GM23248 (cell line): ENCODE measurements at regions not wholly inside any gene's neighbourhood (a gene's known extent, or its start where the extent isn't known, plus 50 kb on each side); places are given as distances from the start of the nearest gene placed in this dataset.

Source experiments
- DNase-seq: peaks from one replicate; pipeline ENCODE4 v3.0.0-alpha.2; 2015
- H2AFZ ChIP-seq: fragments of 200-600 bp; sonication (generic); 2 replicates; pipeline ENCODE4 v1.6.1; 2016; ENCODE audit warnings: antibody characterized with exemption
- H3F3A ChIP-seq: fragments of 200-600 bp; sonication (generic); 2 replicates; pipeline ENCODE4 v1.6.1; 2016; ENCODE audit warnings: mild to moderate bottlenecking, antibody characterized with exemption, mixed run types; ENCODE audit not compliant: insufficient read depth
- H3K27ac ChIP-seq: fragments of 200-600 bp; sonication (generic); 2 replicates; pipeline ENCODE4 v1.5.1; 2016; ENCODE audit warnings: mild to moderate bottlenecking
- H3K27me3 ChIP-seq: fragments of 200-600 bp; sonication (generic); replicated peaks from 2 replicates; pipeline ENCODE4 v1.6.1; 2016; ENCODE audit warnings: mild to moderate bottlenecking; ENCODE audit not compliant: insufficient read depth
- H3K36me3 ChIP-seq: fragments of 200-600 bp; sonication (generic); 2 replicates; pipeline ENCODE4 v1.6.1; 2016; ENCODE audit warnings: low read depth, mild to moderate bottlenecking
- H3K4me1 ChIP-seq: fragments of 200-600 bp; sonication (generic); 2 replicates; pipeline ENCODE4 v1.6.1; 2016; ENCODE audit warnings: mild to moderate bottlenecking; ENCODE audit not compliant: insufficient read depth
- H3K4me2 ChIP-seq: fragments of 200-600 bp; sonication (generic); one replicate; pipeline ENCODE4 v1.6.1; 2016; ENCODE audit warnings: mild to moderate bottlenecking; ENCODE audit not compliant: unreplicated experiment
- H3K4me3 ChIP-seq: fragments of 200-600 bp; sonication (generic); 2 replicates; pipeline ENCODE4 v1.5.1; 2016; ENCODE audit warnings: mild to moderate bottlenecking
- H3K79me2 ChIP-seq: fragments of 200-600 bp; sonication (generic); 2 replicates; pipeline ENCODE4 v1.6.1; 2016; ENCODE audit warnings: mild to moderate bottlenecking; ENCODE audit not compliant: insufficient read depth
- H3K9ac ChIP-seq: fragments of 200-600 bp; sonication (generic); 2 replicates; pipeline ENCODE4 v1.6.1; 2016; ENCODE audit warnings: mild to moderate bottlenecking
- H3K9me2 ChIP-seq: fragments of 200-600 bp; sonication (generic); 2 replicates; pipeline ENCODE4 v1.6.1; 2016; ENCODE audit warnings: mixed run types, mild to moderate bottlenecking, moderate library complexity; ENCODE audit not compliant: insufficient read depth
- H3K9me3 ChIP-seq: fragments of 200-600 bp; sonication (generic); one replicate; pipeline ENCODE4 v1.6.1; 2017; ENCODE audit warnings: low read depth
- H4K20me1 ChIP-seq: fragments of 200-600 bp; sonication (generic); 2 replicates; pipeline ENCODE4 v1.6.0; 2016; ENCODE audit not compliant: insufficient read depth
- EZH2 ChIP-seq: fragments of 200-600 bp; sonication (generic); IDR thresholded peaks from 2 replicates; pipeline ENCODE4 v1.6.1; 2018; ENCODE audit warnings: antibody characterized with exemption, mild to moderate bottlenecking; ENCODE audit not compliant: insufficient read depth, poor library complexity, severe bottlenecking
- EZH2phosphoT487 ChIP-seq: fragments of 200-600 bp; sonication (generic); IDR thresholded peaks from 2 replicates; pipeline ENCODE4 v1.6.1; 2018; ENCODE audit warnings: antibody characterized with exemption, moderate library complexity, mild to moderate bottlenecking, low read depth; ENCODE audit not compliant: insufficient read depth
- WGBS, 2 experiments: methylation state at CpG; one replicate each; pipeline ENCODE4 v1.1.6; 2015 to 2017; ENCODE audit warnings: low lambda C conversion rate in 2 of 2, low coverage in 1 of 2; ENCODE audit errors: missing lambda C conversion rate in 2 of 2; 5-methylcytosine and 5-hydroxymethylcytosine counted together
- in situ Hi-C: fragments of 300-500 bp; cut with MboI; formaldehyde crosslinking; loops from 2 replicates; pipeline ENCODE4 v1.15.0; 2020

DNA sequence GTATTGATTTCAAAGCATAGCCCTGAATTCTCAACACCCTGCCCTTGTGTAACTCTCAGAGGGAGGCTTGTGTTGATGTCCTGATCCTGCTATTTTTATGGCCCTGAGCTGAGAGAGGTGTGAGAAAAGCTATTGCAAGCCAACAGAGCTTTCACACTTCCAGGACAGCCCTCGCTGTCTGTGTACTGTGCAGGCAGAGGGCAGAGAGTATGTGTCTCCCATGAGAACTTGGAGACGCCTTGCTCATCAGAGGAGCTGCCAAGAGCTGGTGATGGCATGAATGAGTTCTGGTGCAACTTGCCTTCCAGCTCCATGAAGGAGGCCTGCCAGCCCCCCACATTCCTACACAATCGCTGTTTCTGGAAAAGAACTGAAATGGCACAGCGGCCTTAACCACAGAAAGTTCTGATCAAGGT, 144.1 kb upstream of the AJAP1 start:
- Histone ChIP-seq H3K9ac (no peak overlapping the region), H3K79me2 (no peaks in the 10 kb centered on the region), H3K27me3 (no peaks in the 10 kb centered on the region), H3K4me3 (no peak overlapping the region), H3K27ac (no peak overlapping the region), H3K36me3 (no peaks in the 10 kb centered on the region), H3K4me1 (no peaks in the 10 kb centered on the region), H3K4me2 (no peak overlapping the region), H3F3A (no peaks in the 10 kb centered on the region), H3K9me2 (no peaks in the 10 kb centered on the region), H3K9me3 (no peaks in the 10 kb centered on the region), H4K20me1 (no peaks in the 10 kb centered on the region), H2AFZ (no peak overlapping the region)
- WGBS, 2 experiments = 2 to 4% methylated on average over 4 of the region's 4 CpGs
- no peak for DNase-seq
- TF ChIP-seq EZH2phosphoT487 (no peak), EZH2 (no peak)
- in situ Hi-C loops = no loop called here

DNA sequence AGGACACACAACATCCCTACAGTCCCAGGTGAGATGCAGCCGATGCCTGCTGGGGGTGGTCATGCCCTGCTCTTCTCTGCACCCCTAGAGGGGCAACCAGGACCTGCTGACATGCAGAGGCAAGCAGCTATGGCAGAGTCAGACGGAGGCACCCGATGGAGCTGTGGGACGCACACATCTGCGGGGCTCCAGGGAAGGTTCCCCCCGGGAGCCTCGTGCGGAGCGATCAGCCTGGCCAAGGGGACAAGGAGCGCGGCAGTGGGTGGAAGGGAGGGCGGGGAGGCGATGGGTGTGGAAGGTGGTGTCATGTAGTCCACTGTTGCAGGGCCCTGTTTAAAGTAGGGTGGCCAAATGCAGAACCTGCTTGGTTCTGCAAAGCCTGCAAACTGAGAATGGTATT, 143.0 kb upstream of the AJAP1 start:
- Histone ChIP-seq H3K36me3 (no peaks in the 10 kb centered on the region), H3K9ac (no peak overlapping the region), H4K20me1 (no peaks in the 10 kb centered on the region), H2AFZ (no peak overlapping the region), H3K4me1 (no peaks in the 10 kb centered on the region), H3K9me2 (no peaks in the 10 kb centered on the region), H3K4me3 (no peak overlapping the region), H3K9me3 (no peaks in the 10 kb centered on the region), H3K27me3 (no peaks in the 10 kb centered on the region), H3F3A (no peaks in the 10 kb centered on the region), H3K79me2 (no peaks in the 10 kb centered on the region), H3K27ac (no peak overlapping the region), H3K4me2 (no peak overlapping the region)
- no peak for TF ChIP-seq EZH2phosphoT487
- no peak for TF ChIP-seq EZH2
- in situ Hi-C loops = no loop called here
- no peak for DNase-seq
- WGBS, 2 experiments = 64 to 68% methylated on average over 12 to 13 of the region's 13 CpGs

GRCh38 chr1:4512636-4513035, 141.8 kb upstream of the AJAP1 start:
- no peaks in the 10 kb centered on the region for H3K36me3 ChIP-seq
- H3K9me2 ChIP-seq = no peaks in the 10 kb centered on the region
- no peaks in the 10 kb centered on the region for H3K27me3 ChIP-seq
- no peak overlapping the region for H3K27ac ChIP-seq
- no peaks in the 10 kb centered on the region for H4K20me1 ChIP-seq
- no peaks in the 10 kb centered on the region for H3K9me3 ChIP-seq
- H3K4me3 ChIP-seq = no peak overlapping the region
- no peak overlapping the region for H2AFZ ChIP-seq
- H3K4me1 ChIP-seq = no peaks in the 10 kb centered on the region
- no peaks in the 10 kb centered on the region for H3K79me2 ChIP-seq
- in situ Hi-C loops = no loop called here
- H3K9ac ChIP-seq = no peak overlapping the region
- TF ChIP-seq EZH2phosphoT487 = no peak
- TF ChIP-seq EZH2 = no peak
- H3K4me2 ChIP-seq = no peak overlapping the region
- H3F3A ChIP-seq = no peaks in the 10 kb centered on the region
- WGBS, 2 experiments = 1 to 6% methylated on average over 3 to 6 of the region's 6 CpGs
- no peak for DNase-seq

GRCh38 chr1:4513685-4514084, 140.7 kb upstream of the AJAP1 start:
- Histone ChIP-seq H3K4me3 (no peak overlapping the region), H4K20me1 (no peaks in the 10 kb centered on the region), H3K27me3 (no peaks in the 10 kb centered on the region), H3K9ac (no peak overlapping the region), H2AFZ (no peak overlapping the region), H3K9me2 (no peaks in the 10 kb centered on the region), H3K4me2 (no peak overlapping the region), H3K27ac (no peak overlapping the region), H3K79me2 (no peaks in the 10 kb centered on the region), H3K9me3 (no peaks in the 10 kb centered on the region), H3K36me3 (no peaks in the 10 kb centered on the region), H3K4me1 (no peaks in the 10 kb centered on the region), H3F3A (no peaks in the 10 kb centered on the region)
- TF ChIP-seq EZH2phosphoT487 (no peak), EZH2 (no peak)
- no peak for DNase-seq
- in situ Hi-C loops = no loop called here
- WGBS, 2 experiments = 33 to 39% methylated on average over 7 of the region's 7 CpGs

DNA sequence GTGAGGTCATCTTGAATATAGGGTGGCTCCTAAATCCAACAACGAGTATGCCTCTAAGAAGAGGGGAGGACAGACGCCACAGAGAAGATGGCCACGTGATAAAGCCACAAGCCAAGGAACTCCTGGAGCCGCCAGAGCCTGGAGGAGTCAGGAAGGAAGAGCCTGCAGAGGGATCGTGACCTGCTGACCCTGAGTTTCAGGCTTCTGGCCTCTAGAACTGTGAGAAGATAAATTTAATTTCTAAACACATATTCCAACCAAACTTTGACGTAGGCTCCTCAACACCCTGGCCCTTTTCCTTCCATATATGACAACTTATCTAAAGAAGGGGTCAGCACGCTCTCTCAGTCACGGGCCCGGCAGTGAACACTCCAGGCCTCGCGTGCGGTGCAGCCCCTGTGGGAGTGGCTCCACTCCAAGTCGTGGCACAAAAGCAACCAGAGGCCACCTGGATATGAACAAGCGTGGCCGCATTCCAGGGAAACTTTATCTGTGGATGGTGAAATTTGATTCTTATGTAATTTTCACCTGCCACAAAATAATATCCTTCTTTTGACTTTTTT, 138.6 kb upstream of the AJAP1 start:
- Histone ChIP-seq H3K9me3 (no peaks in the 10 kb centered on the region), H2AFZ (no peak overlapping the region), H3K4me2 (no peak overlapping the region), H4K20me1 (no peaks in the 10 kb centered on the region), H3F3A (no peaks in the 10 kb centered on the region), H3K4me3 (no peak overlapping the region), H3K9me2 (no peaks in the 10 kb centered on the region), H3K36me3 (no peaks in the 10 kb centered on the region), H3K79me2 (no peaks in the 10 kb centered on the region), H3K27me3 (no peaks in the 10 kb centered on the region), H3K27ac (no peak overlapping the region), H3K4me1 (no peaks in the 10 kb centered on the region), H3K9ac (no peak overlapping the region)
- 40 to 48% methylated on average over 15 of the region's 15 CpGs for WGBS, 2 experiments
- in situ Hi-C loops = no loop called here
- no peak for DNase-seq
- TF ChIP-seq EZH2 (no peak), EZH2phosphoT487 (no peak)
